ENCODE measurements at regions not wholly inside any gene's neighbourhood (a gene's known extent, or its start where the extent isn't known, plus 50 kb on each side); places are given as distances from the start of the nearest gene placed in this dataset.

GRCh38 chr5:175264406-175264805 is 179.6 kb downstream of the DRD1 start:
- Histone ChIP-seq H3K27ac (ENCODE audit: low read depth, low read length, poor library complexity, severe bottlenecking) (no peak overlapping the region), H3K79me2 (ENCODE audit: insufficient read depth, low read depth, low read length) (no peaks in the 10 kb centered on the region), H3K4me1 (ENCODE audit: insufficient read depth, low read length, poor library complexity, severe bottlenecking) (no peaks in the 10 kb centered on the region), H3K9me3 (ENCODE audit: low read length) (no peaks in the 10 kb centered on the region), H4K20me1 (ENCODE audit: insufficient read depth, low read length) (no peaks in the 10 kb centered on the region), H3K4me3 (ENCODE audit: low read depth, low read length, poor library complexity, severe bottlenecking) (no peak overlapping the region), H3K4me2 (ENCODE audit: low read length) (no peak overlapping the region), H3K9me2 (ENCODE audit: insufficient read depth, low read length) (no peaks in the 10 kb centered on the region), H2AFZ (ENCODE audit: low read length) (no peak overlapping the region), H3K36me3 (ENCODE audit: insufficient read depth, low read length) (no peaks in the 10 kb centered on the region)
- intact Hi-C loops (cut with micrococcal nuclease; ENCODE audit: unreplicated experiment), result no loop called here
- TF ChIP-seq EZH2phosphoT487 (IDR thresholded peaks at IDR 0.05; ENCODE audit: borderline replicate concordance, low read depth, low read length), result no peak
- TF ChIP-seq, protein P1, sequence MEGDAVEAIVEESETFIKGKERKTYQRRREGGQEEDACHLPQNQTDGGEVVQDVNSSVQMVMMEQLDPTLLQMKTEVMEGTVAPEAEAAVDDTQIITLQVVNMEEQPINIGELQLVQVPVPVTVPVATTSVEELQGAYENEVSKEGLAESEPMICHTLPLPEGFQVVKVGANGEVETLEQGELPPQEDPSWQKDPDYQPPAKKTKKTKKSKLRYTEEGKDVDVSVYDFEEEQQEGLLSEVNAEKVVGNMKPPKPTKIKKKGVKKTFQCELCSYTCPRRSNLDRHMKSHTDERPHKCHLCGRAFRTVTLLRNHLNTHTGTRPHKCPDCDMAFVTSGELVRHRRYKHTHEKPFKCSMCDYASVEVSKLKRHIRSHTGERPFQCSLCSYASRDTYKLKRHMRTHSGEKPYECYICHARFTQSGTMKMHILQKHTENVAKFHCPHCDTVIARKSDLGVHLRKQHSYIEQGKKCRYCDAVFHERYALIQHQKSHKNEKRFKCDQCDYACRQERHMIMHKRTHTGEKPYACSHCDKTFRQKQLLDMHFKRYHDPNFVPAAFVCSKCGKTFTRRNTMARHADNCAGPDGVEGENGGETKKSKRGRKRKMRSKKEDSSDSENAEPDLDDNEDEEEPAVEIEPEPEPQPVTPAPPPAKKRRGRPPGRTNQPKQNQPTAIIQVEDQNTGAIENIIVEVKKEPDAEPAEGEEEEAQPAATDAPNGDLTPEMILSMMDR (conservative IDR thresholded peaks at IDR 0.05; ENCODE audit: low read length), result no peak
- BruUV-seq (replicated peaks), result no TSS peak
- DNase-seq (ENCODE audit: low spot score), result no peak
- POLR2A ChIA-PET, result no interaction called here
- CTCF ChIA-PET (ENCODE audit: unreplicated experiment), result no interaction called here

- CTCF ChIA-PET (ENCODE audit: unreplicated experiment), result no interaction called here
- no peak for TF ChIP-seq EZH2phosphoT487 (IDR thresholded peaks at IDR 0.05; ENCODE audit: borderline replicate concordance, low read depth, low read length)
- TF ChIP-seq, protein P1 (conservative IDR thresholded peaks at IDR 0.05; ENCODE audit: low read length), result no peak
- BruUV-seq (replicated peaks), result no TSS peak
- H3K9me2 ChIP-seq (ENCODE audit: insufficient read depth, low read length), result no peaks in the 10 kb centered on the region
- no peak overlapping the region for H3K27ac ChIP-seq (ENCODE audit: low read depth, low read length, poor library complexity, severe bottlenecking)
- H3K36me3 ChIP-seq (ENCODE audit: insufficient read depth, low read length), result no peaks in the 10 kb centered on the region
- no peak overlapping the region for H3K4me3 ChIP-seq (ENCODE audit: low read depth, low read length, poor library complexity, severe bottlenecking)
- no peak overlapping the region for H2AFZ ChIP-seq (ENCODE audit: low read length)
- H3K9me3 ChIP-seq (ENCODE audit: low read length), result no peaks in the 10 kb centered on the region
- H3K4me1 ChIP-seq (ENCODE audit: insufficient read depth, low read length, poor library complexity, severe bottlenecking), result no peaks in the 10 kb centered on the region
- intact Hi-C loops (cut with micrococcal nuclease; ENCODE audit: unreplicated experiment), result no loop called here
- DNase-seq (ENCODE audit: low spot score), result no peak
- H3K79me2 ChIP-seq (ENCODE audit: insufficient read depth, low read depth, low read length), result no peaks in the 10 kb centered on the region
- no peak overlapping the region for H3K4me2 ChIP-seq (ENCODE audit: low read length)
- POLR2A ChIA-PET, result no interaction called here
- H4K20me1 ChIP-seq (ENCODE audit: insufficient read depth, low read length), result no peaks in the 10 kb centered on the region
These were observed 180.2 kb downstream of the DRD1 start for GRCh38 chr5:175263776-175264175.

DNA sequence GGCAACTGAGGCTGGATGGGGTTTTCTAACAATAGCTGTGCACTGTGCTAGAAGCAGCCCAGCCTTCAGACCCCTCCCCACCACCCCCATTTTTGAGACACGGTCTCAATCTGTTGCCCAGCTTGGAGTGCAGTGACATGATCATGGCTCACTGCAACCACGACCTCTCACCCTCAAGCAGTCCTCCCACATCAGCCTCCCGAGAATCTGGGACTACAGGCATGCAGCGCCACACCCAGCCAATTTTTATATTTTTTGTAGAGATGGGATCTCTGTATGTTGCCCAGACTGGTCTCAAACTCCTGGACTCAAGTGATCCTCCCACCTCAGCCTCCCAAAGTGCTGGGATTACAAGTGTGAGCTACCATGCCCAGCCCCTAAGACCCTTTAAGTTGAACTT is 182.5 kb downstream of the DRD1 start:
- intact Hi-C loops (cut with micrococcal nuclease; ENCODE audit: unreplicated experiment), result no loop called here
- POLR2A ChIA-PET, result interaction anchor here (0.6 kb wide), 1 partner anchor 80 kb away, joined by 3 read pairs; no protein-coding TSS in a partner anchor
- H3K36me3 ChIP-seq (ENCODE audit: insufficient read depth, low read length), result no peaks in the 10 kb centered on the region

More for the DNA sequence above, 182.5 kb downstream of the DRD1 start:
- Histone ChIP-seq H4K20me1 (ENCODE audit: insufficient read depth, low read length) (no peaks in the 10 kb centered on the region), H3K4me1 (ENCODE audit: insufficient read depth, low read length, poor library complexity, severe bottlenecking) (no peaks in the 10 kb centered on the region), H3K4me3 (ENCODE audit: low read depth, low read length, poor library complexity, severe bottlenecking) (no peak overlapping the region), H3K79me2 (ENCODE audit: insufficient read depth, low read depth, low read length) (no peaks in the 10 kb centered on the region), H3K9me3 (ENCODE audit: low read length) (no peaks in the 10 kb centered on the region), H2AFZ (ENCODE audit: low read length) (no peak overlapping the region), H3K9me2 (ENCODE audit: insufficient read depth, low read length) (no peaks in the 10 kb centered on the region), H3K4me2 (ENCODE audit: low read length) (no peak overlapping the region), H3K27ac (ENCODE audit: low read depth, low read length, poor library complexity, severe bottlenecking) (no peak overlapping the region)
- TF ChIP-seq, protein P1 (conservative IDR thresholded peaks at IDR 0.05; ENCODE audit: low read length), result no peak
- TF ChIP-seq EZH2phosphoT487 (IDR thresholded peaks at IDR 0.05; ENCODE audit: borderline replicate concordance, low read depth, low read length), result no peak
- BruUV-seq (replicated peaks), result no TSS peak
- no peak for DNase-seq (ENCODE audit: low spot score)
- CTCF ChIA-PET (ENCODE audit: unreplicated experiment), result no interaction called here
